ENCODE measurements at regions not wholly inside any gene's neighbourhood (a gene's known extent, or its start where the extent isn't known, plus 50 kb on each side); places are given as distances from the start of the nearest gene placed in this dataset.
"Not testable (repeated sequence)": the region's sequence is repeated elsewhere in the genome, so short reads cannot be mapped to it uniquely, and the experiment has no call there.

DNA sequence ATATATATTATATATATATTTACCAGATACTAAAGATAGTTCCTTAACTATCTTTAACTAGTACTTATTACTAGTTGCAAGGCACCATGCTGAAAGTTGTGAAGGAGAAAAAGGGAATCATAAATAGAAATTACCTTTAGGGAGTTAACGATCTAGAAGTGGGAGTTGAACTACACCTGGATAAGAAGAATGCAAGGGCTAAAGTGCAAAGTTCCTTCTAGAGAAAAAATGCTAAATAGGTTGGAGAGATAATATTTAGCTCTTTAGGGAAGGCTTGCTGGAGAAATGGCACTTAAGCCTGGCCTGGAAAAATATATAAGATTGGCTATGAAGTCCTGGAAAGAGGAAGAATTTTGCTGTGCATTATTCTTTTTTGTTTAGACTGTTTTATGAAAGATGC lies 130.6 kb upstream of the IGSF10 start:
- no peak overlapping the region for H3K27ac Mint-ChIP-seq (ENCODE audit: unreplicated experiment)
- no peak overlapping the region for H3K4me3 Mint-ChIP-seq (ENCODE audit: unreplicated experiment)
- TF ChIP-seq, protein P1, sequence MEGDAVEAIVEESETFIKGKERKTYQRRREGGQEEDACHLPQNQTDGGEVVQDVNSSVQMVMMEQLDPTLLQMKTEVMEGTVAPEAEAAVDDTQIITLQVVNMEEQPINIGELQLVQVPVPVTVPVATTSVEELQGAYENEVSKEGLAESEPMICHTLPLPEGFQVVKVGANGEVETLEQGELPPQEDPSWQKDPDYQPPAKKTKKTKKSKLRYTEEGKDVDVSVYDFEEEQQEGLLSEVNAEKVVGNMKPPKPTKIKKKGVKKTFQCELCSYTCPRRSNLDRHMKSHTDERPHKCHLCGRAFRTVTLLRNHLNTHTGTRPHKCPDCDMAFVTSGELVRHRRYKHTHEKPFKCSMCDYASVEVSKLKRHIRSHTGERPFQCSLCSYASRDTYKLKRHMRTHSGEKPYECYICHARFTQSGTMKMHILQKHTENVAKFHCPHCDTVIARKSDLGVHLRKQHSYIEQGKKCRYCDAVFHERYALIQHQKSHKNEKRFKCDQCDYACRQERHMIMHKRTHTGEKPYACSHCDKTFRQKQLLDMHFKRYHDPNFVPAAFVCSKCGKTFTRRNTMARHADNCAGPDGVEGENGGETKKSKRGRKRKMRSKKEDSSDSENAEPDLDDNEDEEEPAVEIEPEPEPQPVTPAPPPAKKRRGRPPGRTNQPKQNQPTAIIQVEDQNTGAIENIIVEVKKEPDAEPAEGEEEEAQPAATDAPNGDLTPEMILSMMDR (IDR thresholded peaks at IDR 0.05; ENCODE audit: unreplicated experiment), result no peak
- no peaks in the 10 kb centered on the region for H3K27me3 Mint-ChIP-seq (ENCODE audit: unreplicated experiment)
- no peaks in the 10 kb centered on the region for H3K4me1 Mint-ChIP-seq (ENCODE audit: unreplicated experiment)
- no peak for DNase-seq (ENCODE audit: low spot score)
- H3K9me3 Mint-ChIP-seq (ENCODE audit: unreplicated experiment), result no peaks in the 10 kb centered on the region
- no peaks in the 10 kb centered on the region for H3K36me3 Mint-ChIP-seq (ENCODE audit: low read depth, unreplicated experiment)

DNA sequence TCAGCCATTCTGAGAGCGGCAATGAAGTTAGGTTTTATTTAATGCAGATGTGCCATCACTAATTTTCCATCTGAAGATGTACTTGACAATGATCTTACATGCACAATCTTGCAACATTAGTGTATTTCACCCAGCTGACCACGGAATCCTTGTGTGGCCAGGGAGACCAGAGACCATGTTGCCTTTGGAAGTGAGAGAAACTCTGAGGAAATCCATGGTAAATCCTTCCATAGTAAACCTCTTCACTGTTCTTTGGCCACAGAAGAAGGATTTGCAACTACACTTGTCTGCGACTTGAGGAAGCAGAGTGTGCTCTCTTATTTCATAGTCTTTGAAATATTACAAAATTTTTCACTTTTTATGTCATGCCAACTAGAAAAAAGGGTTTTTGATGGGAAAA lies 128.4 kb upstream of the IGSF10 start:
- H3K27ac Mint-ChIP-seq (ENCODE audit: unreplicated experiment), result no peak overlapping the region
- H3K9me3 Mint-ChIP-seq (ENCODE audit: unreplicated experiment), result no peaks in the 10 kb centered on the region
- no peak overlapping the region for H3K4me3 Mint-ChIP-seq (ENCODE audit: unreplicated experiment)
- H3K4me1 Mint-ChIP-seq (ENCODE audit: unreplicated experiment), result no peaks in the 10 kb centered on the region
- H3K27me3 Mint-ChIP-seq (ENCODE audit: unreplicated experiment), result no peaks in the 10 kb centered on the region
- DNase-seq (ENCODE audit: low spot score), result no peak
- H3K36me3 Mint-ChIP-seq (ENCODE audit: low read depth, unreplicated experiment), result no peaks in the 10 kb centered on the region
- TF ChIP-seq, protein P1 (IDR thresholded peaks at IDR 0.05; ENCODE audit: unreplicated experiment), result no peak

DNA sequence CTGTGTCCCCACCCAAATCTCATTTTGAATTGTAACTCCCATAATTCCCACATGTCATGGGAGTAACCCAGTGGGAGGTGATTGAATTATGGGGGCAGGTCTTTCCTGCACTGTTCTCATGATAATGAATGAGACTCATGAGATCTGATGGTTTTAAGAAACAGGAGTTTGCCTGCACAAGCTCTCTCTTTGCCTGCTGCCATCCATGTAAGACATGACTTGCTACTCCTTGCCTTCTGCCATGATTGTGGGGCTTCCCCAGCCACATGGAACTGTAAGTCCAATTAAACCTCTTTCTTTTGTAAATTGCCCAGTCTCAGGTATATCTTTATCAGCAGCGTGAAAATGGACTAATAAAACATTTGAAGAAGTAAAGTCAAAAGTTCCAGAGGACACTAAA lies 126.8 kb upstream of the IGSF10 start:
- not testable (repeated sequence) for DNase-seq (ENCODE audit: low spot score); H3K4me1 Mint-ChIP-seq (ENCODE audit: unreplicated experiment); H3K27me3 Mint-ChIP-seq (ENCODE audit: unreplicated experiment); H3K36me3 Mint-ChIP-seq (ENCODE audit: low read depth, unreplicated experiment); H3K9me3 Mint-ChIP-seq (ENCODE audit: unreplicated experiment); H3K4me3 Mint-ChIP-seq (ENCODE audit: unreplicated experiment); H3K27ac Mint-ChIP-seq (ENCODE audit: unreplicated experiment)

DNA sequence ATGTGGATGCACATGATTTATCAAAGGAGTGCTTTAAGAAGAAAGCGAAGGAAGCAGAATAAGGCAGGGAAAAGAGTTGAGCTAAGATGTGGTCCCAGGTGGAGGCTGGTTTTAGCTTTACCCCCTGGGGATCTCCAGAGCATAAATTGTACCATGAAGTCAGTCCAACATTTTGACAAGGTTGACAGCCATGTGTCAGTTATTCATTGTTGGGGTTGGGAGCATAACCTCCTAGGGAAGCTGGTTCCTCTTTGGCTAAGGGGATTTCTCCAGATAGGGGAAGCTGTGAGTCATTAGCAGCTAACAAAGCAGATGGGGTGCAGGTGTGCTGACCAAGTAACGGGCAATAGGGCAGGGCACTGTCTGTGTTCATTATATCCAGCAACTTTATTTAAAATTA lies 123.7 kb upstream of the IGSF10 start:
- Mint-ChIP-seq H3K4me1 (ENCODE audit: unreplicated experiment) (no peaks in the 10 kb centered on the region), H3K36me3 (ENCODE audit: low read depth, unreplicated experiment) (no peaks in the 10 kb centered on the region), H3K4me3 (ENCODE audit: unreplicated experiment) (no peak overlapping the region), H3K27me3 (ENCODE audit: unreplicated experiment) (no peaks in the 10 kb centered on the region), H3K9me3 (ENCODE audit: unreplicated experiment) (no peaks in the 10 kb centered on the region), H3K27ac (ENCODE audit: unreplicated experiment) (no peak overlapping the region)
- TF ChIP-seq, protein P1 (IDR thresholded peaks at IDR 0.05; ENCODE audit: unreplicated experiment), result no peak
- no peak for DNase-seq (ENCODE audit: low spot score)

DNA sequence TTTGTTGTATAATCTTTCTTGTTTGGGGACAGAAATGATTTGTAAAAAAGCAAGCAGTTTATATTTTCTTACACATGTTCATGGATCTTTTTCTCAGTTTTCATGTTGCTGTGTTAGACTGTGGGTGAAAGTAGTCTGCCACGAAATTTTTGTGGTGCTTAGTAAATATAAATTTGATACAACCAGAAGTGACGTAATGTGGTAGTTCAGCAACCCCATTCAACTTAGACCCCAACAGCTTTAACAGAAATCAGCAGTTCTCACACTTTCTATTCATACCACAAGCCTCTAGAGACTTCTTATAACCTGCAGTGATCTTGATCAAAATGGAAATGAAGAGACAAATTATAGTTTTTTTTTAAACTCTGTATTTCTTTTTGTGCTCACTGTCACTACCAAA lies 120.2 kb upstream of the IGSF10 start:
- Mint-ChIP-seq H3K27ac (ENCODE audit: unreplicated experiment) (no peak overlapping the region), H3K27me3 (ENCODE audit: unreplicated experiment) (no peaks in the 10 kb centered on the region), H3K36me3 (ENCODE audit: low read depth, unreplicated experiment) (no peaks in the 10 kb centered on the region), H3K9me3 (ENCODE audit: unreplicated experiment) (no peaks in the 10 kb centered on the region), H3K4me3 (ENCODE audit: unreplicated experiment) (no peak overlapping the region), H3K4me1 (ENCODE audit: unreplicated experiment) (no peaks in the 10 kb centered on the region)
- TF ChIP-seq, protein P1 (IDR thresholded peaks at IDR 0.05; ENCODE audit: unreplicated experiment), result no peak
- no peak for DNase-seq (ENCODE audit: low spot score)

DNA sequence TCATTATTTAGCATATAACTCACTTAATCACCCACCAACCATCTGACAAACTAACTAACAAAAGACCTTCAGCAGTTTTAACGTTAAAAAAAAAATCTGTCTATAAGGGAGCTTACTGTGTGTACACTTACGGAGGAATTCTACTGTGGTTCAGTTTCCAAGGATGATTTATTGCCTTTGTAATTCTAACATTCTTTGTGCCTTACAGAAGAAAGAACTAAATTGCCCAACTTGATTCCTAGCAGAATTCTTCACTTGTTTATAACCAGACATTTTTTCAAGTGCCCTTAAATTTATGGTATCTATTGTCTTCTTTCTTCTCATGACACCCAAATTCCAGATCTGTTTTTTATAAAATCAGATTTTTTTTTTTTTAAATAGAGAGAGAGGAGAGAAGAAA lies 119.7 kb upstream of the IGSF10 start:
- no peak for DNase-seq (ENCODE audit: low spot score)
- TF ChIP-seq, protein P1 (IDR thresholded peaks at IDR 0.05; ENCODE audit: unreplicated experiment), result no peak
- H3K36me3 Mint-ChIP-seq (ENCODE audit: low read depth, unreplicated experiment), result no peaks in the 10 kb centered on the region
- H3K9me3 Mint-ChIP-seq (ENCODE audit: unreplicated experiment), result no peaks in the 10 kb centered on the region
- no peak overlapping the region for H3K4me3 Mint-ChIP-seq (ENCODE audit: unreplicated experiment)
- H3K27me3 Mint-ChIP-seq (ENCODE audit: unreplicated experiment), result no peaks in the 10 kb centered on the region
- H3K4me1 Mint-ChIP-seq (ENCODE audit: unreplicated experiment), result no peaks in the 10 kb centered on the region
- H3K27ac Mint-ChIP-seq (ENCODE audit: unreplicated experiment), result no peak overlapping the region

Measured in endothelial cell (in vitro differentiated cells).